ENCODE measurements at regions not wholly inside any gene's neighbourhood (a gene's known extent, or its start where the extent isn't known, plus 50 kb on each side); places are given as distances from the start of the nearest gene placed in this dataset.

DNA sequence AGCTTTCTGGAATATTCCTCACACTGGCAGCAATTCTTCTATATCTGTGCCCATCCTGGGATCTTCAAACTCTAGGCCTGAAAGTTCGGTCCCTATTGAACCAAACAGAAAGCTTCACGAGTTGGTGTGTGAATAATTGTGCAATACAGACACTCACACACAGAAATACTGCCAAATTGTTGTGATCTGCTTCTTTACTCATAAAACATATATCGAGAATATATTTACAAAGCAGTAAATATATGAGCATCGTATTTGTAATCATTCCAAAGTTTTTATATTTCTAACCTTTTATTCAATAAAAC lies 56.6 kb upstream of the BEX4 start:
- no peak for DNase-seq (ENCODE audit: low read depth)
- TF ChIP-seq, protein P1, sequence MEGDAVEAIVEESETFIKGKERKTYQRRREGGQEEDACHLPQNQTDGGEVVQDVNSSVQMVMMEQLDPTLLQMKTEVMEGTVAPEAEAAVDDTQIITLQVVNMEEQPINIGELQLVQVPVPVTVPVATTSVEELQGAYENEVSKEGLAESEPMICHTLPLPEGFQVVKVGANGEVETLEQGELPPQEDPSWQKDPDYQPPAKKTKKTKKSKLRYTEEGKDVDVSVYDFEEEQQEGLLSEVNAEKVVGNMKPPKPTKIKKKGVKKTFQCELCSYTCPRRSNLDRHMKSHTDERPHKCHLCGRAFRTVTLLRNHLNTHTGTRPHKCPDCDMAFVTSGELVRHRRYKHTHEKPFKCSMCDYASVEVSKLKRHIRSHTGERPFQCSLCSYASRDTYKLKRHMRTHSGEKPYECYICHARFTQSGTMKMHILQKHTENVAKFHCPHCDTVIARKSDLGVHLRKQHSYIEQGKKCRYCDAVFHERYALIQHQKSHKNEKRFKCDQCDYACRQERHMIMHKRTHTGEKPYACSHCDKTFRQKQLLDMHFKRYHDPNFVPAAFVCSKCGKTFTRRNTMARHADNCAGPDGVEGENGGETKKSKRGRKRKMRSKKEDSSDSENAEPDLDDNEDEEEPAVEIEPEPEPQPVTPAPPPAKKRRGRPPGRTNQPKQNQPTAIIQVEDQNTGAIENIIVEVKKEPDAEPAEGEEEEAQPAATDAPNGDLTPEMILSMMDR (IDR thresholded peaks at IDR 0.05; ENCODE audit: low read length, missing control alignments), result no peak

GRCh38 chrX:103157496-103158316 lies 57.2 kb upstream of the BEX4 start:
- DNase-seq (ENCODE audit: low read depth), result peak; percentile 71
- TF ChIP-seq, protein P1 (IDR thresholded peaks at IDR 0.05; ENCODE audit: low read length, missing control alignments), result peak; percentile 69
- no peak overlapping the region for H3K4me3 ChIP-seq (replicated peaks; ENCODE audit: low read depth, low read length)

More for the DNA sequence above, 56.6 kb upstream of the BEX4 start:
- no peak overlapping the region for H3K4me3 ChIP-seq (replicated peaks; ENCODE audit: low read depth, low read length)

DNA sequence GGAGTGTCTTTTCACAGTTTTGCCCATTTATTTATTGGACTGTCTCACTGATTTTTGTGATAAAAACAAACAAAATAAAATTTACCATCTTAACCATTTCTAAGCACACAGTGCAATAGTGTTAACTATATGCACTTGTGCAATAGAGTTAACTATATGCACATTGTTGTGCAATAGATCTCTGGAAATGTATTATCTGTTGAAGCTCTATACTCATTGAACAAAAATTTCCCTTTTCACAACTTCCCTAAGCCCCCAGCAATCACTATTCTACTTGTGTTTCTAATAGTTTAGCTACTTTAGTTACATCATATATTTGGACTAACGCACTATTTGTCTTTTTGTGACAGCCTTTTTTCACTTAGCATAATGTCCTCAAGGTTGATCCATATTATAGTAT lies 59.7 kb upstream of the BEX4 start:
- TF ChIP-seq, protein P1 (IDR thresholded peaks at IDR 0.05; ENCODE audit: low read length, missing control alignments), result no peak
- DNase-seq (ENCODE audit: low read depth), result peak; percentile 67

GRCh38 chrX:103153661-103154060 lies 60.7 kb upstream of the NXF3 start:
- DNase-seq (ENCODE audit: low read depth), result no peak
- no peak overlapping the region for H3K4me3 ChIP-seq (replicated peaks; ENCODE audit: low read depth, low read length)
- TF ChIP-seq, protein P1 (IDR thresholded peaks at IDR 0.05; ENCODE audit: low read length, missing control alignments), result no peak

More for the DNA sequence above, 59.7 kb upstream of the BEX4 start:
- no peak overlapping the region for H3K4me3 ChIP-seq (replicated peaks; ENCODE audit: low read depth, low read length)

DNA sequence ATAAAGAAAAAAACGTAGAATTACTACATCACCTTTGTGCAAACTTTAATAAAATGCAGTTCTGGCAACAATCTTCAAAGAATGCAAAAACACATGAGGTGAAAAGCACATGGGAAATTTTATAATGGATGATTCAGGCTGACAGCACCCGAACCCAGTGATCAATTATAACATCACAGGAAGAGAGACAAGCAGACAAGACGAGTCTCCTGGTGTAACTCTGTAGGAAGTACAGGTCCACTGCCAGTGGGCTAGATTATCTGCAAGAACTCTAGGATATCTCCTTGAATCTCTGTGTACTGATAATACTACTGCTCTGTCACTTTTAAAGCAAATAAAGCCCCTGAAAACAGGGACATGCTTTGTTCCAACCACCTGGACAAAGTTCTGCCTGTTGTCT lies 58.9 kb upstream of the NXF3 start:
- H3K4me3 ChIP-seq (replicated peaks; ENCODE audit: low read depth, low read length), result no peak overlapping the region
- no peak for DNase-seq (ENCODE audit: low read depth)
- TF ChIP-seq, protein P1 (IDR thresholded peaks at IDR 0.05; ENCODE audit: low read length, missing control alignments), result no peak

- TF ChIP-seq, protein P1 (IDR thresholded peaks at IDR 0.05; ENCODE audit: low read length, missing control alignments), result no peak
- DNase-seq (ENCODE audit: low read depth), result no peak
- no peak overlapping the region for H3K4me3 ChIP-seq (replicated peaks; ENCODE audit: low read depth, low read length)
Observed at GRCh38 chrX:103149652-103150051, 56.7 kb upstream of the NXF3 start.

GRCh38 chrX:103148075-103148474 lies 55.1 kb upstream of the NXF3 start:
- TF ChIP-seq, protein P1 (IDR thresholded peaks at IDR 0.05; ENCODE audit: low read length, missing control alignments), result no peak
- no peak overlapping the region for H3K4me3 ChIP-seq (replicated peaks; ENCODE audit: low read depth, low read length)
- DNase-seq (ENCODE audit: low read depth), result no peak
